OCI-LY1 (cell line): ENCODE measurements at regions not wholly inside any gene's neighbourhood (a gene's known extent, or its start where the extent isn't known, plus 50 kb on each side); places are given as distances from the start of the nearest gene placed in this dataset.

Experiments
- H2AFZ ChIP-seq: fragments of 200-600 bp; sonication (generic), shearing (Covaris generic); 2 replicates; pipeline ENCODE4 v1.6.0; 2014; ENCODE audit warnings: antibody characterized with exemption, mild to moderate bottlenecking, low read length
- H3F3A ChIP-seq: fragments of 200-600 bp; sonication (generic), shearing (Covaris generic); 2 replicates; pipeline ENCODE4 v1.6.0; 2014; ENCODE audit warnings: mild to moderate bottlenecking, antibody characterized with exemption, low read length, moderate library complexity; ENCODE audit not compliant: insufficient read depth
- H3K27ac ChIP-seq: fragments of 200-600 bp; sonication (generic); 2 replicates; pipeline ENCODE4 v1.5.1; 2014; ENCODE audit warnings: low read length, mixed run types, mild to moderate bottlenecking, low read depth; ENCODE audit not compliant: poor library complexity, severe bottlenecking
- H3K27me3 ChIP-seq: fragments of 200-600 bp; sonication (generic); 2 replicates; pipeline ENCODE4 v1.6.0; 2014; ENCODE audit warnings: antibody characterized with exemption, mild to moderate bottlenecking, low read length, moderate library complexity; ENCODE audit not compliant: insufficient read depth
- H3K36me3 ChIP-seq: fragments of 200-600 bp; sonication (generic); 2 replicates; pipeline ENCODE4 v1.6.1; 2014; ENCODE audit warnings: mild to moderate bottlenecking, antibody characterized with exemption, low read length, moderate library complexity, mixed read lengths; ENCODE audit not compliant: insufficient read depth
- H3K4me1 ChIP-seq: fragments of 200-600 bp; sonication (generic); 2 replicates; pipeline ENCODE4 v1.5.1; 2014; ENCODE audit warnings: mild to moderate bottlenecking, low read length, moderate library complexity; ENCODE audit not compliant: insufficient read depth, severe bottlenecking
- H3K4me2 ChIP-seq: fragments of 200-600 bp; sonication (generic), shearing (Covaris generic); 2 replicates; pipeline ENCODE4 v1.6.1; 2014; ENCODE audit warnings: low read length
- H3K4me3 ChIP-seq: fragments of 200-600 bp; sonication (generic); 2 replicates; pipeline ENCODE4 v1.5.1; 2014; ENCODE audit warnings: low read length, low read depth, mild to moderate bottlenecking, mixed read lengths; ENCODE audit not compliant: poor library complexity, severe bottlenecking
- H3K79me2 ChIP-seq: fragments of 200-600 bp; shearing (Covaris generic); 2 replicates; pipeline ENCODE4 v1.6.1; 2016; ENCODE audit warnings: mixed run types, low read length, mixed read lengths; ENCODE audit not compliant: insufficient read depth
- H3K9ac ChIP-seq: fragments of 200-600 bp; sonication (generic), shearing (Covaris generic); 2 replicates; pipeline ENCODE4 v1.6.1; 2014; ENCODE audit warnings: mild to moderate bottlenecking, low read length, mixed read lengths
- H3K9me2 ChIP-seq: fragments of 200-600 bp; sonication (generic), shearing (Covaris generic); 2 replicates; pipeline ENCODE4 v1.6.1; 2014; ENCODE audit warnings: low read depth, mild to moderate bottlenecking, low read length, mixed read lengths
- H3K9me3 ChIP-seq: fragments of 200-600 bp; shearing (Covaris generic); 2 replicates; pipeline ENCODE4 v1.6.1; 2014; ENCODE audit warnings: low read length, mixed read lengths
- H4K20me1 ChIP-seq: fragments of 200-600 bp; sonication (generic), shearing (Covaris generic); 2 replicates; pipeline ENCODE4 v1.6.0; 2016; ENCODE audit warnings: mild to moderate bottlenecking, low read length; ENCODE audit not compliant: insufficient read depth
- EZH2 ChIP-seq: fragments of 200-600 bp; sonication (generic), shearing (Covaris generic); IDR thresholded peaks from 2 replicates; pipeline ENCODE4 v1.8.0; 2017; ENCODE audit warnings: borderline replicate concordance, mixed run types, mild to moderate bottlenecking, antibody characterized with exemption, low read length, moderate library complexity, mixed read lengths
- TF ChIP-seq, protein P1 (sequence below): fragments of 200-600 bp; sonication (generic), shearing (Covaris generic); IDR thresholded peaks from 2 replicates; pipeline ENCODE4 v1.5.1; 2017; ENCODE audit warnings: mild to moderate bottlenecking, antibody characterized with exemption, low read length, moderate library complexity, mixed read lengths

DNA sequence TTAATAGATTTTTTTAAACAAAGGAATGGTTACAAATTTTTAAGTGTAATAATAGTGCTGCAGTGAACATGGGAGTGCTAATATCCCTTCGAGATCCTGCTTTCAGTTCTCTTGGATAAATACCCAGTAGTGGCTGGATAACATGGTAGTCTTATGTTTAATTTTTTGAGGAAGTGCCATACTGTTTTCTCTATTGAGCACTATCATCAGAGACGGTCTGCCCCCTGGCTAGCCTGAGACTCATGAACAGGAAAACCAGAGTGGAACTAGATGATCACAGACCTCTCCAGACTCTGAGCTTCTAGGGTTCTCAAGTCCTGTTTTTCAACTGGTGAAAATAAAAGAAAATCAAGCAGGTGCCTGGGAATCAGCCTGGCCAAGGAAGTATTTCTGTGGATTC lies 97.3 kb upstream of the MARK1 start:
- no peaks in the 10 kb centered on the region for H3F3A ChIP-seq
- no peak overlapping the region for H2AFZ ChIP-seq
- H3K4me1 ChIP-seq: no peaks in the 10 kb centered on the region
- no peak overlapping the region for H3K4me2 ChIP-seq
- H3K36me3 ChIP-seq: no peaks in the 10 kb centered on the region
- H4K20me1 ChIP-seq: no peaks in the 10 kb centered on the region
- H3K4me3 ChIP-seq: no peak overlapping the region
- no peak overlapping the region for H3K9ac ChIP-seq
- no peaks in the 10 kb centered on the region for H3K79me2 ChIP-seq
- no peaks in the 10 kb centered on the region for H3K9me3 ChIP-seq
- no peak for TF ChIP-seq EZH2
- TF ChIP-seq, protein P1, sequence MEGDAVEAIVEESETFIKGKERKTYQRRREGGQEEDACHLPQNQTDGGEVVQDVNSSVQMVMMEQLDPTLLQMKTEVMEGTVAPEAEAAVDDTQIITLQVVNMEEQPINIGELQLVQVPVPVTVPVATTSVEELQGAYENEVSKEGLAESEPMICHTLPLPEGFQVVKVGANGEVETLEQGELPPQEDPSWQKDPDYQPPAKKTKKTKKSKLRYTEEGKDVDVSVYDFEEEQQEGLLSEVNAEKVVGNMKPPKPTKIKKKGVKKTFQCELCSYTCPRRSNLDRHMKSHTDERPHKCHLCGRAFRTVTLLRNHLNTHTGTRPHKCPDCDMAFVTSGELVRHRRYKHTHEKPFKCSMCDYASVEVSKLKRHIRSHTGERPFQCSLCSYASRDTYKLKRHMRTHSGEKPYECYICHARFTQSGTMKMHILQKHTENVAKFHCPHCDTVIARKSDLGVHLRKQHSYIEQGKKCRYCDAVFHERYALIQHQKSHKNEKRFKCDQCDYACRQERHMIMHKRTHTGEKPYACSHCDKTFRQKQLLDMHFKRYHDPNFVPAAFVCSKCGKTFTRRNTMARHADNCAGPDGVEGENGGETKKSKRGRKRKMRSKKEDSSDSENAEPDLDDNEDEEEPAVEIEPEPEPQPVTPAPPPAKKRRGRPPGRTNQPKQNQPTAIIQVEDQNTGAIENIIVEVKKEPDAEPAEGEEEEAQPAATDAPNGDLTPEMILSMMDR: no peak
- H3K27ac ChIP-seq: no peak overlapping the region
- no peaks in the 10 kb centered on the region for H3K27me3 ChIP-seq
- no peaks in the 10 kb centered on the region for H3K9me2 ChIP-seq

DNA sequence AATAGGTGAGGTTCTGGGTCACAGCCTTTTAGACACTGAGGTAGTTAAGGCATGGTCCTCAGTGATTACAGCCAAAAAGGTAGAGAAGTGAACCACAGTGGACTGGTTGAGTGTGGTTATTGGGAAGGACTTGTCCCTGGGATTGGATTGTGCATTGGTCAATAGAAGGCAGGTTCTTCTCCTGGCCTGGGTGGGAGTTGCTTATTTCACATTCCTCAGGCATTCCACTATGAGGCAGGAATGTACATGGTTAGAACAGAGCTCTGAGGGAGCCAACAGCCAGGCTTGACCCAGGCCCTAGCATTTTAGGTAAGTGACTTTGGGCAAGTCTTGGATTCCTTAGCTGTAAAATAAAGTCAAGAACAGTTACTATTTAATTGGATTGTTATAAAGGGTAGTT lies 97.9 kb upstream of the MARK1 start:
- no peaks in the 10 kb centered on the region for H3K79me2 ChIP-seq
- no peaks in the 10 kb centered on the region for H3K36me3 ChIP-seq
- no peak overlapping the region for H3K27ac ChIP-seq
- TF ChIP-seq EZH2: no peak
- TF ChIP-seq, protein P1: no peak
- H3K4me2 ChIP-seq: no peak overlapping the region
- H3K4me1 ChIP-seq: no peaks in the 10 kb centered on the region
- no peaks in the 10 kb centered on the region for H3K27me3 ChIP-seq
- no peak overlapping the region for H2AFZ ChIP-seq
- H3K9me2 ChIP-seq: no peaks in the 10 kb centered on the region
- no peak overlapping the region for H3K9ac ChIP-seq
- no peaks in the 10 kb centered on the region for H3K9me3 ChIP-seq
- no peaks in the 10 kb centered on the region for H4K20me1 ChIP-seq
- H3K4me3 ChIP-seq: no peak overlapping the region
- no peaks in the 10 kb centered on the region for H3F3A ChIP-seq

DNA sequence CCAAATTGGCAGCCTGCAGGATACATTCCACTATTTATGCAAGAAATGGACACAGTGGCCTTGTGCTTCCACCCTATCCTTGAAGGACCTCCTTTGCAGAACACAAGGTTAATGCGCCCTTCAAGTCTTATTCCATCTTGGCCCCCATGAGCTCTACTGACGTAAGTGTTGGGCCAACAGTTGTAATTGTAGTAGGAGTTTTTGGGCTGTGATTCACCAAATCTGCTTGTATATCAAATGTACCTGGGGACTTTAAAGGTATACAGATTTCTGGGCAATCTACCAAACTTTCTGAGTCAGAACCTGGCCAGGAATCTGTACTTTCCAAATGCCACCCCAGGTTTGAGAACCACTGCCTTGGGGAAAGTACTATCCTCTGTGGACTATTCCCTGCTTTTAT lies 100.9 kb upstream of the MARK1 start:
- no peaks in the 10 kb centered on the region for H4K20me1 ChIP-seq
- H3K4me2 ChIP-seq: no peak overlapping the region
- H3K36me3 ChIP-seq: no peaks in the 10 kb centered on the region
- no peak overlapping the region for H3K4me3 ChIP-seq
- H3K9me2 ChIP-seq: no peaks in the 10 kb centered on the region
- H3K4me1 ChIP-seq: no peaks in the 10 kb centered on the region
- H3K9ac ChIP-seq: no peak overlapping the region
- no peak overlapping the region for H2AFZ ChIP-seq
- H3K27ac ChIP-seq: no peak overlapping the region
- TF ChIP-seq, protein P1: no peak
- no peak for TF ChIP-seq EZH2
- no peaks in the 10 kb centered on the region for H3K79me2 ChIP-seq
- H3F3A ChIP-seq: no peaks in the 10 kb centered on the region
- no peaks in the 10 kb centered on the region for H3K27me3 ChIP-seq
- no peaks in the 10 kb centered on the region for H3K9me3 ChIP-seq
